Neuronal stem cell (in vitro differentiated cells): ENCODE measurements at regions not wholly inside any gene's neighbourhood (a gene's known extent, or its start where the extent isn't known, plus 50 kb on each side); places are given as distances from the start of the nearest gene placed in this dataset.

ENCODE experiments used
- DNase-seq: peaks from one replicate; pipeline ENCODE4 v3.0.0-alpha.2; 2013; ENCODE audit warnings: low spot score
- H2AFZ ChIP-seq: one replicate; pipeline ENCODE4 v1.6.1; 2013; ENCODE audit warnings: mild to moderate bottlenecking, low read length, inconsistent platforms
- H2AK5ac ChIP-seq: 2 replicates; pipeline ENCODE4 v1.6.1; 2013; ENCODE audit warnings: low read depth, mild to moderate bottlenecking, inconsistent platforms, low read length, moderate library complexity, mixed read lengths
- H2BK120ac ChIP-seq: 2 replicates; pipeline ENCODE4 v1.6.1; 2013; ENCODE audit warnings: low read depth, mild to moderate bottlenecking, inconsistent platforms, low read length, moderate library complexity, mixed read lengths
- H2BK12ac ChIP-seq: one replicate; pipeline ENCODE4 v1.6.1; 2013; ENCODE audit warnings: low read length, inconsistent platforms
- H2BK15ac ChIP-seq: 2 replicates; pipeline ENCODE4 v1.6.1; 2013; ENCODE audit warnings: mild to moderate bottlenecking, low read length, inconsistent platforms, mixed read lengths
- H2BK5ac ChIP-seq: one replicate; pipeline ENCODE4 v1.6.1; 2013; ENCODE audit warnings: inconsistent platforms, mild to moderate bottlenecking, low read length, moderate library complexity
- H3K14ac ChIP-seq: one replicate; pipeline ENCODE4 v1.6.1; 2013; ENCODE audit warnings: low read length, inconsistent platforms
- H3K18ac ChIP-seq: 2 replicates; pipeline ENCODE4 v1.6.1; 2013; ENCODE audit warnings: low read length, inconsistent platforms
- H3K23ac ChIP-seq: 2 replicates; pipeline ENCODE4 v1.6.1; 2013; ENCODE audit warnings: low read depth, mild to moderate bottlenecking, mixed read lengths, low read length, inconsistent platforms; ENCODE audit not compliant: poor library complexity
- H3K27ac ChIP-seq: replicated peaks from 3 replicates; pipeline ENCODE4 v1.5.1; 2013; ENCODE audit warnings: low read length, inconsistent platforms
- H3K27me3 ChIP-seq, 3 experiments: 2 replicates each; pipeline ENCODE4 v1.6.1; 2013; ENCODE audit warnings: low read length in 3 of 3, mild to moderate bottlenecking in 2 of 3, inconsistent platforms in 1 of 3, low read depth in 1 of 3, mixed read lengths in 1 of 3, moderate library complexity in 1 of 3; ENCODE audit not compliant: control insufficient read depth in 3 of 3, insufficient read depth in 3 of 3
- H3K36me3 ChIP-seq, 2 donors: replicated peaks in 1 of 2; 2 replicates each; pipeline ENCODE4 v1.6.1; 2013; ENCODE audit warnings: low read length in 2 of 2; ENCODE audit not compliant: control insufficient read depth in 2 of 2, insufficient read depth in 2 of 2
- H3K4ac ChIP-seq: 2 replicates; pipeline ENCODE4 v1.6.1; 2013; ENCODE audit warnings: inconsistent platforms, mild to moderate bottlenecking, low read length, moderate library complexity
- H3K4me1 ChIP-seq, 2 donors: 1 replicate in 1 of 2; 2 replicates in 1 of 2; pipeline ENCODE4 v1.6.1; 2013; ENCODE audit warnings: low read length in 2 of 2, low read depth in 1 of 2; ENCODE audit not compliant: control insufficient read depth in 2 of 2, insufficient read depth in 1 of 2
- H3K4me2 ChIP-seq: one replicate; pipeline ENCODE4 v1.6.1; 2013; ENCODE audit warnings: mild to moderate bottlenecking, low read length, inconsistent platforms; ENCODE audit not compliant: insufficient read depth, poor library complexity, severe bottlenecking
- H3K4me3 ChIP-seq, 2 donors: 2 replicates each; pipeline ENCODE4 v1.5.1; 2013; ENCODE audit warnings: low read length in 2 of 2, mild to moderate bottlenecking in 2 of 2, inconsistent platforms in 1 of 2, moderate library complexity in 1 of 2
- H3K79me1 ChIP-seq: one replicate; pipeline ENCODE4 v1.6.1; 2013; ENCODE audit warnings: low read depth, mild to moderate bottlenecking, inconsistent platforms, low read length, moderate library complexity
- H3K9ac ChIP-seq: one replicate; pipeline ENCODE4 v1.6.1; 2013; ENCODE audit warnings: mild to moderate bottlenecking, low read depth, low read length, inconsistent platforms; ENCODE audit not compliant: poor library complexity
- H3K9me3 ChIP-seq, 2 donors: replicated peaks in 1 of 2; 2 replicates each; pipeline versions ENCODE3 to v1.6.1; 2013; ENCODE audit warnings: low read length in 2 of 2, mild to moderate bottlenecking in 2 of 2, inconsistent platforms in 1 of 2, low read depth in 1 of 2, mixed read lengths in 1 of 2, moderate library complexity in 1 of 2; ENCODE audit not compliant: control insufficient read depth in 2 of 2, insufficient read depth in 1 of 2
- H4K8ac ChIP-seq: one replicate; pipeline ENCODE4 v1.6.1; 2013; ENCODE audit warnings: low read depth, mild to moderate bottlenecking, inconsistent platforms, low read length, moderate library complexity
- H4K91ac ChIP-seq: one replicate; pipeline ENCODE4 v1.6.1; 2013; ENCODE audit warnings: low read length, low read depth, mild to moderate bottlenecking, inconsistent platforms; ENCODE audit not compliant: poor library complexity
- WGBS, 2 donors: extraction: QIAGEN DNeasy Blood & Tissue Kit; methylation state at CpG; one replicate each; pipeline ENCODE4 v1.1.7; 2013; ENCODE audit warnings: missing lambda C conversion rate in 2 of 2, mixed read lengths in 1 of 2; ENCODE audit not compliant: insufficient read length in 2 of 2, insufficient replicate concordance in 1 of 2; ENCODE audit errors: extremely low coverage in 2 of 2; 5-methylcytosine and 5-hydroxymethylcytosine counted together

DNA sequence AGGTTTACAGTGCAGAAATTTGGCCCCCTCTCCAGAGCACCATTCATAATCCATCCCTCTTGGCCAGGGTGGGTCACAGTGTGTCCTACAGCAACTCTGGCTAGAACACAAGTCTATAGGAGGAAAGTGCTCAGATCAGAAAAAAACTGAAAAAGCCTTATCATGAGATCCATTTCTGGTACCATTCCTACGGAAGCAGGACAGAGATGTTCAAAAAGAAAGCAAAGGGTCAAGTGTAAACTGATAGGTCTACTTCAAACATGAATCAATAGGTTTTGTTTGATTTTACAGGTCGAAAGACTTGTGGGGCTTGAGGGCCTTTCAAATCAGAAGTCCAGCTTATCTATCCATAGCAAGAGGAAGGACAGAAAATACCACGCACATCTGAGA, 326.4 kb downstream of the SOX9 start:
- Histone ChIP-seq H2BK15ac (no peak overlapping the region), H2AFZ (no peak overlapping the region), H3K4ac (no peak overlapping the region), H3K79me1 (no peaks in the 10 kb centered on the region), H2BK5ac (no peak overlapping the region), H3K4me3 (no peak overlapping the region), H3K14ac (no peak overlapping the region), H3K27ac (no peak overlapping the region), H4K91ac (no peak overlapping the region), H3K27me3 (no peaks in the 10 kb centered on the region), H3K9ac (no peak overlapping the region), H3K9me3 (no peaks in the 10 kb centered on the region), H4K8ac (no peak overlapping the region), H3K4me1 (peaks cover 0 to 6% of the 10 kb centered on the region in 2 donors), H2BK12ac (no peak overlapping the region), H3K4me2 (no peak overlapping the region), H2AK5ac (no peak overlapping the region), H3K23ac (no peak overlapping the region), H3K36me3 (no peaks in the 10 kb centered on the region), H2BK120ac (no peak overlapping the region), H3K18ac (no peak overlapping the region)
- no peak for DNase-seq
- WGBS, 2 donors = no CpG with 5 or more reads among the region's 3 CpGs

DNA sequence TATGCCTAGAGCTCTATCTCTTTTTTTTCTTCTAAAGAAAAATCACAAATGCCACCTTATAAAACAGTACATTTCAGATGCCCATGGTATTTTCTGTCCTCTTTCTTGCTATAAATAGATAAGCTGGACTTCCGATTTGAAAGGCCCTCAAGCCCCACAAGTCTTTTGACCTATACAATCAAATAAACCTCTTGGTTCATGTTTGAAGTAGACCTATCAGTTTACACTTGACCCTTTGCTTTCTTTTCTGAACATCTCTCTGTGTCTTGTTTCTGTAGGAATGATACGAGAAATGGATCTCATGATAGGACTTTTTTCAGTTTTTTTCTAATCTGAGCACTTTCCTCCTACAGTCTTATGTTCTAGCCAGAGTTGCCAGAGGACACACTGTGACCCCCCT, 327.2 kb downstream of the SOX9 start:
- H3K4me2 ChIP-seq = no peak overlapping the region
- no peaks in the 10 kb centered on the region for H3K79me1 ChIP-seq
- H3K9me3 ChIP-seq = no peaks in the 10 kb centered on the region
- H3K4ac ChIP-seq = no peak overlapping the region
- H2BK12ac ChIP-seq = no peak overlapping the region
- H3K27ac ChIP-seq = no peak overlapping the region
- H2AFZ ChIP-seq = no peak overlapping the region
- H3K36me3 ChIP-seq = no peaks in the 10 kb centered on the region
- H4K8ac ChIP-seq = no peak overlapping the region
- no peak overlapping the region for H4K91ac ChIP-seq
- no peaks in the 10 kb centered on the region for H3K27me3 ChIP-seq
- no peak overlapping the region for H2BK120ac ChIP-seq
- no peak for DNase-seq
- no peak overlapping the region for H3K9ac ChIP-seq
- H2BK5ac ChIP-seq = no peak overlapping the region
- H3K14ac ChIP-seq = no peak overlapping the region
- WGBS, 2 donors = no CpG with 5 or more reads among the region's 2 CpGs
- no peak overlapping the region for H3K4me3 ChIP-seq
- no peak overlapping the region for H2BK15ac ChIP-seq
- peaks cover 0 to 6% of the 10 kb centered on the region in 2 donors for H3K4me1 ChIP-seq
- H3K18ac ChIP-seq = no peak overlapping the region
- no peak overlapping the region for H3K23ac ChIP-seq
- H2AK5ac ChIP-seq = no peak overlapping the region

DNA sequence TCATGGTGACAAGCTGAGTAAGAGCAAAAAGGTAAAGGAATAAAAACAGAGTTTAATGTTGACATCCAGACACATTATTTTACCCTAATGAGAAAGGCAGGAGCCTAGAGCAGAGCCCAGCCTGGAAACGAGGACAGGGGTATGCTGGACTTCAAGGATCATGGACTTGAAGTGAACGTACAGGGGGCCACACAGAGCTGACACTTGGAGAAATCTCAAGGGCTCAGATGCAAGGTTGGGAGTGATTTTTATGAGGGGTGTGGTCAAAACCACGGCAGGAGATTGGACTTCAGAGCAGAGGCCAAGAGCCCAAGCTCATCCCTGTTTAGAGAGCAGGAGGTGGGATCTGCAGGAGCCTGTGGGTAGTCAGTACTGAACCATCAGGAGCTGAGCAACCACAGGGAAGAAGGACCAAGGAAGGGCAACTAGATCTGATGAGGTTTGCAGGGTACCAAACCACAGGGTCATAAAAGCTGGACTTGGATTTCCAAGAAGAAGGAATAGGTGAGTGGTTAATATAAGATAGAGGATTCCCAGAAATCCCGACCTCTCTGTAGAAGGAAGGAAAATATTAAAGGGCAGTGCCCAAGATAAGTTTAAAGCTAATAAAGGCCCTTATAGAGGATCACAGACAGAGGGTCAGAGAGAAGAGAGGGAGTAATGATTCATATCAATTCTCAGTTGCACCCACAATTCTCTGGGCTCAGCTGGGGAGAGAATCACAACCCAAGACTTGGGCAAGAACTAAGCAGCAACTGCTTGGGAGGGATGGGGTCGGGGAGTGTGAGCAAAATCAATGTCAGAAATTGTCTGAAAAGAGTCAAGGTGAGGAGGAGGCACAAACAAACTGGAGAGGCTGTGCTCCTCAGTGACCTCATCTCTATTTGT, 331.7 kb downstream of the SOX9 start:
- no peaks in the 10 kb centered on the region for H3K36me3 ChIP-seq
- no peak overlapping the region for H2BK120ac ChIP-seq
- no peak overlapping the region for H3K4me2 ChIP-seq
- H3K27me3 ChIP-seq = no peaks in the 10 kb centered on the region
- H3K4me3 ChIP-seq = no peak overlapping the region
- H3K18ac ChIP-seq = no peak overlapping the region
- peaks cover 0 to 3% of the 10 kb centered on the region in 2 donors for H3K4me1 ChIP-seq
- H3K9me3 ChIP-seq = no peaks in the 10 kb centered on the region
- H2BK5ac ChIP-seq = no peak overlapping the region
- H3K14ac ChIP-seq = no peak overlapping the region
- H3K9ac ChIP-seq = no peak overlapping the region
- H2BK15ac ChIP-seq = no peak overlapping the region
- H2AFZ ChIP-seq = no peak overlapping the region
- no peak overlapping the region for H2BK12ac ChIP-seq
- H2AK5ac ChIP-seq = peak overlapping the region; percentile 20
- no peaks in the 10 kb centered on the region for H3K79me1 ChIP-seq
- no peak overlapping the region for H3K27ac ChIP-seq
- no peak overlapping the region for H3K4ac ChIP-seq
- H3K23ac ChIP-seq = no peak overlapping the region
- DNase-seq = no peak
- H4K8ac ChIP-seq = no peak overlapping the region
- no CpG with 5 or more reads among the region's 5 CpGs for WGBS, 2 donors
- H4K91ac ChIP-seq = no peak overlapping the region

DNA sequence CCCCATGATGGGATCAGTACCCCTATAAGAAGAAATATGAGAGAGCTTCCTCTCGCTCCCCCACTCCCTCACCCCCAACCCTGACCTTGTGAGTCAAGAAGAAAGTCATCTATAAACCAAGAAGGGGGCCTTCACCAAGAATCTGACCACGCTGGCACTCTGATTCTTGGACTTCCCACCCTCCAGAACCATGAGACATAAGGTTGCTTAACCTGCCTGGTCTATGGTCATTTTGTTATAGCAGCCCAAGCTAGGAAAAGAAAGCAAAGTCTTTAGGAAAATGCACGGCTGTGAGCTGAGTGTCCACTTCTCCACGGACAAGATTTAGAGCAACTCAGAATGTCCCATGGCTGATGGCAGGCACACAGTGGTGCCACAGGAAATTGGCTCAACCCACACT, 333.5 kb downstream of the SOX9 start:
- Histone ChIP-seq H2BK120ac (no peak overlapping the region), H3K23ac (no peak overlapping the region), H2BK12ac (no peak overlapping the region), H3K4me2 (no peak overlapping the region), H3K14ac (no peak overlapping the region), H3K9ac (no peak overlapping the region), H3K79me1 (no peaks in the 10 kb centered on the region), H3K4ac (no peak overlapping the region), H3K4me3 (no peak overlapping the region), H3K18ac (no peak overlapping the region), H2BK15ac (no peak overlapping the region), H3K36me3 (no peaks in the 10 kb centered on the region), H2BK5ac (no peak overlapping the region), H2AK5ac (no peak overlapping the region), H3K9me3 (no peaks in the 10 kb centered on the region), H3K27me3 (no peaks in the 10 kb centered on the region), H2AFZ (no peak overlapping the region), H3K4me1 (peaks cover 0 to 3% of the 10 kb centered on the region in 2 donors), H3K27ac (no peak overlapping the region), H4K91ac (no peak overlapping the region), H4K8ac (no peak overlapping the region)
- DNase-seq = no peak
- WGBS, 2 donors = no CpG with 5 or more reads among the region's 4 CpGs
